ENCODE measurements at regions not wholly inside any gene's neighbourhood (a gene's known extent, or its start where the extent isn't known, plus 50 kb on each side); places are given as distances from the start of the nearest gene placed in this dataset.

DNA sequence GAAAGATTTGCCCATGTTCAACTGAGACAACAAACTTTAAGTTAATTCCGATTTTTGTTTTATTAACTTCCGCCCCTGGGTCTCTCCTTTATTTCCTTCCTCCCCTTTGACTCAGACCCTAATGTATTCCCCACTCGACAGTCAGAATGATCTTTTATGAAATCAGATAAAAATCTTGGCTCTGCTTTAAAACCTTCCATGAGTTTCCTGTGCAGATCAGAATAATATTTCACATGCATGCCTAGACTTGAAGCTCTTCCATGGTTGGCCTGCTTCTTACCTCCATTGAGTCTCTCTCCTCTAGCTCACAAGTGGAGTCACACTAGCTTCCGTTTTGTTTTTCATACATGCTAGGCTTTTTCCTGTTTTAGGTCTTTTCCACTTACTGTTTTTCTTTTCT lies 116.8 kb upstream of the SPATA16 start:
- no TSS peak for BruUV-seq (replicated peaks)
- intact Hi-C loops (cut with micrococcal nuclease) = no loop called here
- Histone ChIP-seq H3K36me3 (ENCODE audit: control insufficient read depth in 1 of 2, insufficient read depth in 2 of 2, low read length in 2 of 2) (no peaks in the 10 kb centered on the region), H4K20me1 (ENCODE audit: insufficient read depth) (no peaks in the 10 kb centered on the region), H3K9me2 (ENCODE audit: insufficient read depth) (no peaks in the 10 kb centered on the region), H2AFZ (ENCODE audit: low read depth, low read length, poor library complexity, severe bottlenecking) (no peak overlapping the region), H3K9ac (ENCODE audit: low read length) (no peak overlapping the region), H3K27ac (ENCODE audit: low read depth, low read length) (no peak overlapping the region), H3K79me2 (ENCODE audit: insufficient read depth, low read length) (no peaks in the 10 kb centered on the region), H3K4me1 (ENCODE audit: control insufficient read depth in 1 of 2, insufficient read depth in 2 of 2, low read length in 2 of 2) (no peaks in the 10 kb centered on the region), H3K27me3 (ENCODE audit: insufficient read depth, low read length) (no peaks in the 10 kb centered on the region), H3K9me3 (ENCODE audit: control insufficient read depth in 1 of 2, insufficient read depth in 1 of 2, low read depth in 1 of 2, low read length in 2 of 2) (no peaks in the 10 kb centered on the region), H3K4me3 (replicated peaks in 1 of 2; ENCODE audit: low read depth in 1 of 2, low read length in 2 of 2) (no peak overlapping the region), H3K4me2 (ENCODE audit: low read length) (no peak overlapping the region)
- POLR2A ChIA-PET = no interaction called here
- ATAC-seq (no peak), DNase-seq (ENCODE audit: low read depth, low spot score) (no peak)
- no peak for TF ChIP-seq ELF1 (IDR thresholded peaks at IDR 0.05; ENCODE audit: borderline replicate concordance, low read depth)
- no peak for TF ChIP-seq YY1 (IDR thresholded peaks at IDR 0.05; ENCODE audit: extremely low read depth, insufficient replicate concordance, low read depth, low read length)
- TF ChIP-seq, protein P1, sequence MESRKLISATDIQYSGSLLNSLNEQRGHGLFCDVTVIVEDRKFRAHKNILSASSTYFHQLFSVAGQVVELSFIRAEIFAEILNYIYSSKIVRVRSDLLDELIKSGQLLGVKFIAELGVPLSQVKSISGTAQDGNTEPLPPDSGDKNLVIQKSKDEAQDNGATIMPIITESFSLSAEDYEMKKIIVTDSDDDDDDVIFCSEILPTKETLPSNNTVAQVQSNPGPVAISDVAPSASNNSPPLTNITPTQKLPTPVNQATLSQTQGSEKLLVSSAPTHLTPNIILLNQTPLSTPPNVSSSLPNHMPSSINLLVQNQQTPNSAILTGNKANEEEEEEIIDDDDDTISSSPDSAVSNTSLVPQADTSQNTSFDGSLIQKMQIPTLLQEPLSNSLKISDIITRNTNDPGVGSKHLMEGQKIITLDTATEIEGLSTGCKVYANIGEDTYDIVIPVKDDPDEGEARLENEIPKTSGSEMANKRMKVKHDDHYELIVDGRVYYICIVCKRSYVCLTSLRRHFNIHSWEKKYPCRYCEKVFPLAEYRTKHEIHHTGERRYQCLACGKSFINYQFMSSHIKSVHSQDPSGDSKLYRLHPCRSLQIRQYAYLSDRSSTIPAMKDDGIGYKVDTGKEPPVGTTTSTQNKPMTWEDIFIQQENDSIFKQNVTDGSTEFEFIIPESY (IDR thresholded peaks at IDR 0.05; ENCODE audit: extremely low read depth, insufficient replicate concordance, low read length) = no peak
- no peak for TF ChIP-seq JUND (IDR thresholded peaks at IDR 0.05)
- no peak for TF ChIP-seq EZH2 (IDR thresholded peaks at IDR 0.05)
- TF ChIP-seq POLR2AphosphoS5 (IDR thresholded peaks at IDR 0.05; ENCODE audit: low read depth, low read length) = no peak
- TF ChIP-seq CBX3 (IDR thresholded peaks at IDR 0.05; ENCODE audit: low read depth) = no peak
- CTCF ChIA-PET = no interaction called here
- RAD21 ChIA-PET (ENCODE audit: low non-redundant PET in 1 of 2, low total read pairs in 2 of 2, uncharacterized antibody in 2 of 2, unreplicated experiment in 2 of 2) = no interaction called here

DNA sequence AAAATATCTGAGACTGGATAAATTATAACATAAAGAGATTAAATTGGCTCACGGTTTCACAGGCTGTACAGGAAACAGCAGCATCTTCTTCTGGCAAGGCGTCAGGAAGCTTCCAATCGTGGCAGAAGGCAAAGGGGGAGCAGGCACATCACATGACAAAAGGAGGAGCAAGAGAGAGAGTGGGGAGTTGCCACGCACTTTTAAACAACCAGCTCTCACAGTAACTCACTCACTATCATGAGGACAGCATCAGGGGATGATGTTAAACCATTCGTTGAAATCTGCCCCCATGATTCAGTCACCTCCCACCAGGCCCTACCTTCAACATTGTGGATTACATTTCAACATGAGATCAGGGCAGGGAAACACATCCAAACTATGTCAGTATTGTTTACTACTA lies 114.5 kb upstream of the SPATA16 start:
- BruUV-seq (replicated peaks) = no TSS peak
- Histone ChIP-seq H2AFZ (ENCODE audit: low read depth, low read length, poor library complexity, severe bottlenecking) (no peak overlapping the region), H3K27ac (ENCODE audit: low read depth, low read length) (no peak overlapping the region), H3K9me2 (ENCODE audit: insufficient read depth) (no peaks in the 10 kb centered on the region), H3K4me1 (ENCODE audit: control insufficient read depth in 1 of 2, insufficient read depth in 2 of 2, low read length in 2 of 2) (no peaks in the 10 kb centered on the region), H3K79me2 (ENCODE audit: insufficient read depth, low read length) (no peaks in the 10 kb centered on the region), H4K20me1 (ENCODE audit: insufficient read depth) (no peaks in the 10 kb centered on the region), H3K9ac (ENCODE audit: low read length) (no peak overlapping the region), H3K9me3 (ENCODE audit: control insufficient read depth in 1 of 2, insufficient read depth in 1 of 2, low read depth in 1 of 2, low read length in 2 of 2) (no peaks in the 10 kb centered on the region), H3K36me3 (ENCODE audit: control insufficient read depth in 1 of 2, insufficient read depth in 2 of 2, low read length in 2 of 2) (no peaks in the 10 kb centered on the region), H3K4me2 (ENCODE audit: low read length) (no peak overlapping the region), H3K4me3 (replicated peaks in 1 of 2; ENCODE audit: low read depth in 1 of 2, low read length in 2 of 2) (no peak overlapping the region), H3K27me3 (ENCODE audit: insufficient read depth, low read length) (no peaks in the 10 kb centered on the region)
- DNase-seq (ENCODE audit: low read depth, low spot score) (no peak), ATAC-seq (no peak)
- ChIA-PET CTCF (no interaction called here), RAD21 (ENCODE audit: low non-redundant PET in 1 of 2, low total read pairs in 2 of 2, uncharacterized antibody in 2 of 2, unreplicated experiment in 2 of 2) (no interaction called here), POLR2A (no interaction called here)
- intact Hi-C loops (cut with micrococcal nuclease) = no loop called here
- no peak for TF ChIP-seq ELF1 (IDR thresholded peaks at IDR 0.05; ENCODE audit: borderline replicate concordance, low read depth)
- TF ChIP-seq POLR2A (IDR thresholded peaks at IDR 0.05; ENCODE audit: borderline replicate concordance, extremely low read depth, insufficient read depth, insufficient read length) = no peak
- TF ChIP-seq, protein P2, sequence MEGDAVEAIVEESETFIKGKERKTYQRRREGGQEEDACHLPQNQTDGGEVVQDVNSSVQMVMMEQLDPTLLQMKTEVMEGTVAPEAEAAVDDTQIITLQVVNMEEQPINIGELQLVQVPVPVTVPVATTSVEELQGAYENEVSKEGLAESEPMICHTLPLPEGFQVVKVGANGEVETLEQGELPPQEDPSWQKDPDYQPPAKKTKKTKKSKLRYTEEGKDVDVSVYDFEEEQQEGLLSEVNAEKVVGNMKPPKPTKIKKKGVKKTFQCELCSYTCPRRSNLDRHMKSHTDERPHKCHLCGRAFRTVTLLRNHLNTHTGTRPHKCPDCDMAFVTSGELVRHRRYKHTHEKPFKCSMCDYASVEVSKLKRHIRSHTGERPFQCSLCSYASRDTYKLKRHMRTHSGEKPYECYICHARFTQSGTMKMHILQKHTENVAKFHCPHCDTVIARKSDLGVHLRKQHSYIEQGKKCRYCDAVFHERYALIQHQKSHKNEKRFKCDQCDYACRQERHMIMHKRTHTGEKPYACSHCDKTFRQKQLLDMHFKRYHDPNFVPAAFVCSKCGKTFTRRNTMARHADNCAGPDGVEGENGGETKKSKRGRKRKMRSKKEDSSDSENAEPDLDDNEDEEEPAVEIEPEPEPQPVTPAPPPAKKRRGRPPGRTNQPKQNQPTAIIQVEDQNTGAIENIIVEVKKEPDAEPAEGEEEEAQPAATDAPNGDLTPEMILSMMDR (IDR thresholded peaks at IDR 0.05 in 2 of 3, conservative IDR thresholded peaks at IDR 0.05 in 1 of 3; ENCODE audit: borderline replicate concordance in 1 of 3, insufficient read depth in 1 of 3, low read depth in 2 of 3, low read length in 2 of 3) = no peak
- no peak for TF ChIP-seq RAD21 (IDR thresholded peaks at IDR 0.05; ENCODE audit: low read depth)
- TF ChIP-seq ZNF274 (IDR thresholded peaks at IDR 0.05; ENCODE audit: low read depth, low read length) = no peak
- TF ChIP-seq SP1 (IDR thresholded peaks at IDR 0.05; ENCODE audit: low read depth) = no peak
- TF ChIP-seq, protein P3, sequence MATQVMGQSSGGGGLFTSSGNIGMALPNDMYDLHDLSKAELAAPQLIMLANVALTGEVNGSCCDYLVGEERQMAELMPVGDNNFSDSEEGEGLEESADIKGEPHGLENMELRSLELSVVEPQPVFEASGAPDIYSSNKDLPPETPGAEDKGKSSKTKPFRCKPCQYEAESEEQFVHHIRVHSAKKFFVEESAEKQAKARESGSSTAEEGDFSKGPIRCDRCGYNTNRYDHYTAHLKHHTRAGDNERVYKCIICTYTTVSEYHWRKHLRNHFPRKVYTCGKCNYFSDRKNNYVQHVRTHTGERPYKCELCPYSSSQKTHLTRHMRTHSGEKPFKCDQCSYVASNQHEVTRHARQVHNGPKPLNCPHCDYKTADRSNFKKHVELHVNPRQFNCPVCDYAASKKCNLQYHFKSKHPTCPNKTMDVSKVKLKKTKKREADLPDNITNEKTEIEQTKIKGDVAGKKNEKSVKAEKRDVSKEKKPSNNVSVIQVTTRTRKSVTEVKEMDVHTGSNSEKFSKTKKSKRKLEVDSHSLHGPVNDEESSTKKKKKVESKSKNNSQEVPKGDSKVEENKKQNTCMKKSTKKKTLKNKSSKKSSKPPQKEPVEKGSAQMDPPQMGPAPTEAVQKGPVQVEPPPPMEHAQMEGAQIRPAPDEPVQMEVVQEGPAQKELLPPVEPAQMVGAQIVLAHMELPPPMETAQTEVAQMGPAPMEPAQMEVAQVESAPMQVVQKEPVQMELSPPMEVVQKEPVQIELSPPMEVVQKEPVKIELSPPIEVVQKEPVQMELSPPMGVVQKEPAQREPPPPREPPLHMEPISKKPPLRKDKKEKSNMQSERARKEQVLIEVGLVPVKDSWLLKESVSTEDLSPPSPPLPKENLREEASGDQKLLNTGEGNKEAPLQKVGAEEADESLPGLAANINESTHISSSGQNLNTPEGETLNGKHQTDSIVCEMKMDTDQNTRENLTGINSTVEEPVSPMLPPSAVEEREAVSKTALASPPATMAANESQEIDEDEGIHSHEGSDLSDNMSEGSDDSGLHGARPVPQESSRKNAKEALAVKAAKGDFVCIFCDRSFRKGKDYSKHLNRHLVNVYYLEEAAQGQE (IDR thresholded peaks at IDR 0.05; ENCODE audit: low read depth) = no peak
